B cell (primary cell): ENCODE measurements at regions not wholly inside any gene's neighbourhood (a gene's known extent, or its start where the extent isn't known, plus 50 kb on each side); places are given as distances from the start of the nearest gene placed in this dataset.

Source experiments
- ATAC-seq: fragments of 200-7000 bp; cut with Tn5 transposase; one replicate; pipeline ENCODE4 v1.10.0; 2021; ENCODE audit warnings: low read depth, mild to moderate bottlenecking, moderate number of reproducible peaks, moderate library complexity
- CTCF ChIA-PET: fragments of 350-600 bp; sonication (Branson Sonifier 250); formaldehyde crosslinking; loops from one replicate; lab custom pipeline; 2021; ENCODE audit warnings: antibody characterized with exemption, inconsistent platforms; lab: Charles Lee
- POLR2A ChIA-PET: fragments of 350-600 bp; sonication (Branson Sonifier 250); formaldehyde crosslinking; loops from one replicate; lab custom pipeline; 2021; ENCODE audit warnings: antibody characterized with exemption; lab: Charles Lee
- DNase-seq: peaks from one replicate; pipeline ENCODE4 v3.0.0; 2013
- H2AFZ ChIP-seq: 2 replicates; pipeline ENCODE4 v1.6.1; 2012; ENCODE audit warnings: mild to moderate bottlenecking, low read depth, low read length; ENCODE audit not compliant: insufficient read depth, poor library complexity, severe bottlenecking
- H3K27ac ChIP-seq, 2 donors: 1 replicate in 1 of 2; 2 replicates in 1 of 2; pipeline ENCODE4 v1.5.1; 2012 to 2013; ENCODE audit warnings: low read length in 2 of 2, mild to moderate bottlenecking in 2 of 2, moderate library complexity in 1 of 2
- H3K27me3 ChIP-seq, 4 experiments: fragments of 200-600 bp in 1 of 4; sonication (generic) in 1 of 4; replicated peaks in 1 of 4; 1 replicate in 2 of 4; 2 replicates in 2 of 4; pipeline versions ENCODE4 v1.6.1 to v1.7.0; 2013 to 2016; ENCODE audit warnings: low read length in 3 of 4, mild to moderate bottlenecking in 2 of 4, mixed read lengths in 1 of 4, moderate library complexity in 1 of 4; ENCODE audit not compliant: insufficient read depth in 4 of 4, control insufficient read depth in 3 of 4; ENCODE audit errors: control extremely low read depth in 1 of 4
- H3K36me3 ChIP-seq, 2 experiments: replicated peaks in 1 of 2; 1 replicate in 1 of 2; 2 replicates in 1 of 2; pipeline versions ENCODE4 v1.6.1 to v1.7.1; 2013; ENCODE audit warnings: low read length in 1 of 2; ENCODE audit not compliant: insufficient read depth in 2 of 2, control insufficient read depth in 1 of 2; ENCODE audit errors: control extremely low read depth in 1 of 2, extremely low read depth in 1 of 2
- H3K4me1 ChIP-seq, 2 donors: fragments of 200-600 bp in 1 of 2; sonication (generic) in 1 of 2; 1 replicate in 1 of 2; 2 replicates in 1 of 2; pipeline versions ENCODE4 v1.5.1 to v1.6.1; 2013 to 2017; ENCODE audit warnings: low read length in 2 of 2; ENCODE audit not compliant: control insufficient read depth in 2 of 2, insufficient read depth in 2 of 2
- H3K4me2 ChIP-seq: replicated peaks from 2 replicates; pipeline ENCODE3; 2012; ENCODE audit warnings: mild to moderate bottlenecking, low read depth, low read length; ENCODE audit not compliant: poor library complexity, severe bottlenecking
- H3K4me3 ChIP-seq, 5 experiments: fragments of 200-600 bp in 1 of 5; sonication (generic) in 1 of 5; 1 replicate in 3 of 5; 2 replicates in 2 of 5; pipeline versions ENCODE4 v1.5.1 to v1.7.0; 2011 to 2016; ENCODE audit warnings: low read length in 4 of 5, mild to moderate bottlenecking in 4 of 5, low read depth in 2 of 5, control low read depth in 1 of 5, moderate library complexity in 1 of 5; ENCODE audit not compliant: insufficient read depth in 1 of 5; ENCODE audit errors: control extremely low read depth in 1 of 5, extremely low read depth in 1 of 5
- H3K79me2 ChIP-seq: fragments of 200-600 bp; sonication (generic); one replicate; pipeline ENCODE4 v1.6.0; 2016; ENCODE audit warnings: low read length; ENCODE audit not compliant: control insufficient read depth, insufficient read depth
- H3K9ac ChIP-seq: fragments of 200-600 bp; sonication (generic); 2 replicates; pipeline ENCODE4 v1.6.1; 2017; ENCODE audit warnings: mild to moderate bottlenecking, low read length, moderate library complexity
- H3K9me3 ChIP-seq, 3 donors: one replicate each; pipeline versions ENCODE4 v1.6.1 to v1.7.1; 2013; ENCODE audit warnings: low read length in 2 of 3; ENCODE audit not compliant: control insufficient read depth in 2 of 3, insufficient read depth in 1 of 3; ENCODE audit errors: control extremely low read depth in 1 of 3
- H4K20me1 ChIP-seq: 2 replicates; pipeline ENCODE4 v1.6.0; 2012; ENCODE audit warnings: mild to moderate bottlenecking, low read length; ENCODE audit not compliant: insufficient read depth, control insufficient read depth, poor library complexity, severe bottlenecking
- H3K27ac Mint-ChIP-seq: one replicate; pipeline ENCODE4 v1.8.0; 2021; ENCODE audit warnings: mixed read lengths
- H3K27me3 Mint-ChIP-seq: one replicate; pipeline ENCODE4 v1.8.0; 2021; ENCODE audit warnings: mixed read lengths
- H3K4me1 Mint-ChIP-seq: one replicate; pipeline ENCODE4 v1.8.0; 2021; ENCODE audit warnings: mixed read lengths
- H3K4me3 Mint-ChIP-seq: one replicate; pipeline ENCODE4 v1.8.0; 2021; ENCODE audit warnings: mixed read lengths
- H3K9me3 Mint-ChIP-seq: one replicate; pipeline ENCODE4 v1.8.0; 2022; ENCODE audit warnings: mixed read lengths; ENCODE audit not compliant: insufficient read depth
- CTCF ChIP-seq: fragments of 200-600 bp; IDR thresholded peaks from one replicate; pipeline ENCODE4 v1.8.0; 2022; ENCODE audit warnings: antibody characterized with exemption, mild to moderate bottlenecking
- EZH2 ChIP-seq: IDR thresholded peaks from 2 replicates; pipeline ENCODE4 v1.6.1; 2012; ENCODE audit warnings: borderline replicate concordance, low read depth, mild to moderate bottlenecking, moderate library complexity, low read length; ENCODE audit not compliant: insufficient read depth, poor library complexity, severe bottlenecking
- WGBS: methylation state at CpG from one replicate; pipeline ENCODE4 v1.1.5; 2013; ENCODE audit warnings: missing lambda C conversion rate; ENCODE audit not compliant: insufficient coverage; 5-methylcytosine and 5-hydroxymethylcytosine counted together
- intact Hi-C: fragments of 100-400 bp; cut with micrococcal nuclease; formaldehyde crosslinking; loops from one replicate; pipeline ENCODE4 v1.10.0; 2022

GRCh38 chr7:97555857-97556421 is 175.9 kb upstream of the TAC1 start:
- TF ChIP-seq EZH2 (no peak), CTCF (no peak)
- no peaks in the 10 kb centered on the region for H3K27me3 Mint-ChIP-seq

GRCh38 chr7:97565665-97566064 is 166.2 kb upstream of the TAC1 start:
- H3K9me3 ChIP-seq: no peaks in the 10 kb centered on the region
- no peaks in the 10 kb centered on the region for H3K79me2 ChIP-seq
- H3K4me3 Mint-ChIP-seq: no peak overlapping the region
- H3K4me1 Mint-ChIP-seq: no peaks in the 10 kb centered on the region
- no peaks in the 10 kb centered on the region for H3K27me3 ChIP-seq
- H3K36me3 ChIP-seq: no peaks in the 10 kb centered on the region
- CTCF ChIA-PET: no interaction called here
- peaks cover 5% of the 10 kb centered on the region for H3K9me3 Mint-ChIP-seq
- no peaks in the 10 kb centered on the region for H3K27me3 Mint-ChIP-seq
- no peak overlapping the region for H3K9ac ChIP-seq
- intact Hi-C loops: no loop called here
- H4K20me1 ChIP-seq: no peaks in the 10 kb centered on the region
- POLR2A ChIA-PET: no interaction called here
- no peak overlapping the region for H3K27ac Mint-ChIP-seq
- no peak overlapping the region for H3K4me2 ChIP-seq
- H2AFZ ChIP-seq: no peak overlapping the region
- DNase-seq (no peak), ATAC-seq (no peak)
- no peak overlapping the region for H3K4me3 ChIP-seq
- no peak for TF ChIP-seq CTCF
- no peak for TF ChIP-seq EZH2
- H3K27ac ChIP-seq: no peak overlapping the region
- WGBS: 94% methylated on average over 4 of the region's 4 CpGs
- no peaks in the 10 kb centered on the region for H3K4me1 ChIP-seq

More at GRCh38 chr7:97555857-97556421, 175.9 kb upstream of the TAC1 start:
- Histone ChIP-seq H3K9ac (no peak overlapping the region), H2AFZ (no peak overlapping the region), H3K4me1 (no peaks in the 10 kb centered on the region), H3K79me2 (no peaks in the 10 kb centered on the region), H3K4me3 (no peak overlapping the region), H3K27me3 (no peaks in the 10 kb centered on the region), H4K20me1 (no peaks in the 10 kb centered on the region), H3K27ac (no peak overlapping the region), H3K9me3 (peaks cover 0 to 6% (median 0%) of the 10 kb centered on the region in 3 donors), H3K36me3 (no peaks in the 10 kb centered on the region), H3K4me2 (no peak overlapping the region)
- peaks cover 11% of the 10 kb centered on the region for H3K9me3 Mint-ChIP-seq
- H3K4me1 Mint-ChIP-seq: no peaks in the 10 kb centered on the region
- H3K27ac Mint-ChIP-seq: no peak overlapping the region
- ChIA-PET CTCF (no interaction called here), POLR2A (no interaction called here)
- no peak for DNase-seq
- WGBS: 90% methylated on average over 7 of the region's 8 CpGs
- no peak for ATAC-seq
- intact Hi-C loops: no loop called here
- H3K4me3 Mint-ChIP-seq: no peak overlapping the region
